HepG2 (cell line): ENCODE measurements at regions not wholly inside any gene's neighbourhood (a gene's known extent, or its start where the extent isn't known, plus 50 kb on each side); places are given as distances from the start of the nearest gene placed in this dataset.

ENCODE experiments used
- ATAC-seq: fragments of 200-7000 bp; cut with Tn5 transposase; 3 replicates; pipeline ENCODE4 v1.9.1; 2020; ENCODE audit warnings: mild to moderate bottlenecking, moderate library complexity
- BruUV-seq: library from RNA; stranded (reverse); fragments of 400-500 nt; replicated peaks from 2 replicates; lab custom pipeline; 2021; lab: Mats Ljungman, UMichigan
- CTCF ChIA-PET: fragments of 300-600 bp; formaldehyde crosslinking; extraction: SDS; loops from one replicate; lab custom pipeline; 2021; ENCODE audit warnings: low total read pairs, inconsistent platforms, low intra/inter-chr PET ratio; lab: Yijun Ruan, JAX
- POLR2A ChIA-PET: fragments of 350-600 bp; sonication (Branson Sonifier 250); formaldehyde crosslinking; loops from one replicate; lab custom pipeline; 2020; ENCODE audit warnings: antibody characterized with exemption, inconsistent platforms; lab: Yijun Ruan, JAX
- DNase-seq: peaks from one replicate; pipeline ENCODE4 v3.0.0-alpha.2; 2015; ENCODE audit warnings: low spot score
- FAIRE-seq: peaks from 3 replicates; lab custom pipeline; 2011; peaks lifted over from hg19 to GRCh38; lab: Jason Lieb, UNC
- H2AFZ ChIP-seq: one replicate; pipeline ENCODE4 v1.6.1; 2011; ENCODE audit warnings: low read length, inconsistent platforms
- H3K27ac ChIP-seq: fragments of 300-600 bp; 3 replicates; pipeline ENCODE4 v1.8.0; 2011; ENCODE audit warnings: mixed run types, mild to moderate bottlenecking, mixed read lengths, low read length, inconsistent platforms; ENCODE audit not compliant: insufficient read depth; ENCODE audit errors: extremely low read length
- H3K27me3 ChIP-seq, 2 experiments: fragments of 200-600 bp in 1 of 2; 2 replicates in 1 of 2; 3 replicates in 1 of 2; pipeline versions ENCODE4 v1.6.0 to v1.8.0; 2011; ENCODE audit warnings: low read length in 2 of 2, mild to moderate bottlenecking in 2 of 2, moderate library complexity in 2 of 2, inconsistent platforms in 1 of 2; ENCODE audit not compliant: insufficient read depth in 2 of 2, control insufficient read depth in 1 of 2
- H3K36me3 ChIP-seq, 2 experiments: fragments of 200-600 bp in 1 of 2; replicated peaks in 1 of 2; 2 replicates in 1 of 2; 3 replicates in 1 of 2; pipeline versions ENCODE4 v1.5.1 to v1.8.0; 2011; ENCODE audit warnings: low read length in 2 of 2, inconsistent platforms in 1 of 2; ENCODE audit not compliant: insufficient read depth in 2 of 2, control insufficient read depth in 1 of 2
- H3K4me1 ChIP-seq: 2 replicates; pipeline ENCODE4 v1.5.1; 2012; ENCODE audit warnings: low read length, inconsistent platforms; ENCODE audit not compliant: insufficient read depth
- H3K4me2 ChIP-seq: 2 replicates; pipeline ENCODE4 v1.6.0; 2011; ENCODE audit warnings: low read depth, low read length, inconsistent platforms
- H3K4me3 ChIP-seq, 3 experiments: fragments of 200-600 bp in 1 of 3; sonication (generic), shearing (Covaris generic) in 1 of 3; replicated peaks in 1 of 3; 2 replicates each; pipeline ENCODE4 v1.5.1; 2011 to 2016; ENCODE audit warnings: low read length in 3 of 3, inconsistent platforms in 2 of 3, low read depth in 2 of 3, mild to moderate bottlenecking in 2 of 3, control low read depth in 1 of 3, mixed read lengths in 1 of 3; ENCODE audit not compliant: insufficient read depth in 1 of 3
- H3K79me2 ChIP-seq: one replicate; pipeline ENCODE4 v1.6.1; 2011; ENCODE audit warnings: low read length, inconsistent platforms; ENCODE audit not compliant: insufficient read depth
- H3K9ac ChIP-seq: 2 replicates; pipeline ENCODE4 v1.6.0; 2011; ENCODE audit warnings: mild to moderate bottlenecking, low read depth, low read length, inconsistent platforms; ENCODE audit not compliant: insufficient read depth
- H3K9me3 ChIP-seq: 2 replicates; pipeline ENCODE4 v1.5.1; 2012; ENCODE audit warnings: mild to moderate bottlenecking, low read length
- H4K20me1 ChIP-seq: 2 replicates; pipeline ENCODE4 v1.6.0; 2011; ENCODE audit warnings: inconsistent platforms, mild to moderate bottlenecking, low read length, moderate library complexity; ENCODE audit not compliant: insufficient read depth
- GRHL1 ChIP-seq: sonication (generic); formaldehyde crosslinking; conservative IDR thresholded peaks from 2 replicates; pipeline ENCODE4 v1.8.0; 2022; ENCODE audit warnings: missing genetic modification reagents
- HCFC1 ChIP-seq: fragments of 150-350 bp; IDR thresholded peaks from 2 replicates; pipeline ENCODE4 v1.6.1; 2014; ENCODE audit warnings: low read depth, low read length
- RFXANK ChIP-seq: IDR thresholded peaks from 2 replicates; pipeline ENCODE4 v1.6.1; 2016
- ZFX ChIP-seq: sonication (generic); formaldehyde crosslinking; IDR thresholded peaks from 2 replicates; pipeline ENCODE4 v1.4.0; 2020; ENCODE audit warnings: mild to moderate bottlenecking, low read depth, missing genetic modification reagents, moderate library complexity
- ZFYVE20 ChIP-seq: sonication (generic); formaldehyde crosslinking; IDR thresholded peaks from 2 replicates; pipeline ENCODE4 v1.8.0; 2023; ENCODE audit warnings: low read depth, mild to moderate bottlenecking, moderate library complexity, missing genetic modification reagents, borderline replicate concordance
- ZNF121 ChIP-seq: sonication (generic); formaldehyde crosslinking; IDR thresholded peaks from 2 replicates; pipeline ENCODE4 v1.5.0; 2020; ENCODE audit warnings: mild to moderate bottlenecking, missing genetic modification reagents
- ZNF501 ChIP-seq: sonication (generic); formaldehyde crosslinking; IDR thresholded peaks from 2 replicates; pipeline ENCODE4 v1.5.1; 2020; ENCODE audit warnings: mild to moderate bottlenecking, moderate library complexity, missing genetic modification reagents
- WGBS: methylation state at CpG from one replicate; pipeline ENCODE4 v1.1.6; 2017; ENCODE audit warnings: low lambda C conversion rate; 5-methylcytosine and 5-hydroxymethylcytosine counted together
- in situ Hi-C: cut with HindIII; loops from 2 replicates; pipeline ENCODE4 v1.10.0; 2017; ENCODE audit warnings: low pct_unique_long_range_greater_than_20kb; ENCODE audit not compliant: extremely low pct_ligation_motif_present
- intact Hi-C: fragments of 100-400 bp; cut with micrococcal nuclease; formaldehyde crosslinking; loops from one replicate; pipeline ENCODE4 v1.10.0; 2022; ENCODE audit not compliant: unreplicated experiment
- TF ChIP-seq, protein P1 (sequence below): IDR thresholded peaks from 2 replicates; pipeline ENCODE4 v1.4.0; 2020; ENCODE audit warnings: mild to moderate bottlenecking, missing genetic modification reagents
- TF ChIP-seq, protein P2 (sequence below): sonication (generic); formaldehyde crosslinking; IDR thresholded peaks from 2 replicates; pipeline ENCODE4 v1.9.0; 2022; ENCODE audit warnings: missing genetic modification reagents, mild to moderate bottlenecking, borderline replicate concordance
- TF ChIP-seq, protein P3 (sequence below): sonication (generic); formaldehyde crosslinking; IDR thresholded peaks from 2 replicates; pipeline ENCODE4 v1.9.0; 2021; ENCODE audit warnings: mild to moderate bottlenecking, missing genetic modification reagents

GRCh38 chr7:46927131-46927810 is 654.6 kb downstream of the TNS3 start:
- Histone ChIP-seq H3K4me2 (no peak overlapping the region), H3K79me2 (no peaks in the 10 kb centered on the region), H3K27ac (no peak overlapping the region), H3K27me3 (no peaks in the 10 kb centered on the region), H4K20me1 (no peaks in the 10 kb centered on the region), H2AFZ (no peak overlapping the region), H3K4me1 (no peaks in the 10 kb centered on the region), H3K9me3 (no peaks in the 10 kb centered on the region), H3K9ac (no peak overlapping the region), H3K4me3 (no peak overlapping the region), H3K36me3 (no peaks in the 10 kb centered on the region)
- no TSS peak for BruUV-seq
- in situ Hi-C loops (no loop called here), intact Hi-C loops (no loop called here)
- CTCF ChIA-PET, result no interaction called here
- DNase-seq (no peak), FAIRE-seq (no peak), ATAC-seq (no peak)
- WGBS, result 44% methylated on average over 4 of the region's 4 CpGs
- POLR2A ChIA-PET, result no interaction called here
- TF ChIP-seq HCFC1 (no peak), ZNF121 (CRISPR knock-in tag) (no peak), ZFX (CRISPR knock-in tag) (no peak), RFXANK (CRISPR knock-in tag) (no peak), ZNF501 (no peak), GRHL1 (CRISPR knock-in tag) (no peak), ZFYVE20 (CRISPR knock-in tag) (no peak)
- TF ChIP-seq, protein P1, sequence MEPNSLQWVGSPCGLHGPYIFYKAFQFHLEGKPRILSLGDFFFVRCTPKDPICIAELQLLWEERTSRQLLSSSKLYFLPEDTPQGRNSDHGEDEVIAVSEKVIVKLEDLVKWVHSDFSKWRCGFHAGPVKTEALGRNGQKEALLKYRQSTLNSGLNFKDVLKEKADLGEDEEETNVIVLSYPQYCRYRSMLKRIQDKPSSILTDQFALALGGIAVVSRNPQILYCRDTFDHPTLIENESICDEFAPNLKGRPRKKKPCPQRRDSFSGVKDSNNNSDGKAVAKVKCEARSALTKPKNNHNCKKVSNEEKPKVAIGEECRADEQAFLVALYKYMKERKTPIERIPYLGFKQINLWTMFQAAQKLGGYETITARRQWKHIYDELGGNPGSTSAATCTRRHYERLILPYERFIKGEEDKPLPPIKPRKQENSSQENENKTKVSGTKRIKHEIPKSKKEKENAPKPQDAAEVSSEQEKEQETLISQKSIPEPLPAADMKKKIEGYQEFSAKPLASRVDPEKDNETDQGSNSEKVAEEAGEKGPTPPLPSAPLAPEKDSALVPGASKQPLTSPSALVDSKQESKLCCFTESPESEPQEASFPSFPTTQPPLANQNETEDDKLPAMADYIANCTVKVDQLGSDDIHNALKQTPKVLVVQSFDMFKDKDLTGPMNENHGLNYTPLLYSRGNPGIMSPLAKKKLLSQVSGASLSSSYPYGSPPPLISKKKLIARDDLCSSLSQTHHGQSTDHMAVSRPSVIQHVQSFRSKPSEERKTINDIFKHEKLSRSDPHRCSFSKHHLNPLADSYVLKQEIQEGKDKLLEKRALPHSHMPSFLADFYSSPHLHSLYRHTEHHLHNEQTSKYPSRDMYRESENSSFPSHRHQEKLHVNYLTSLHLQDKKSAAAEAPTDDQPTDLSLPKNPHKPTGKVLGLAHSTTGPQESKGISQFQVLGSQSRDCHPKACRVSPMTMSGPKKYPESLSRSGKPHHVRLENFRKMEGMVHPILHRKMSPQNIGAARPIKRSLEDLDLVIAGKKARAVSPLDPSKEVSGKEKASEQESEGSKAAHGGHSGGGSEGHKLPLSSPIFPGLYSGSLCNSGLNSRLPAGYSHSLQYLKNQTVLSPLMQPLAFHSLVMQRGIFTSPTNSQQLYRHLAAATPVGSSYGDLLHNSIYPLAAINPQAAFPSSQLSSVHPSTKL (CRISPR knock-in tag), result no peak
- TF ChIP-seq, protein P2, sequence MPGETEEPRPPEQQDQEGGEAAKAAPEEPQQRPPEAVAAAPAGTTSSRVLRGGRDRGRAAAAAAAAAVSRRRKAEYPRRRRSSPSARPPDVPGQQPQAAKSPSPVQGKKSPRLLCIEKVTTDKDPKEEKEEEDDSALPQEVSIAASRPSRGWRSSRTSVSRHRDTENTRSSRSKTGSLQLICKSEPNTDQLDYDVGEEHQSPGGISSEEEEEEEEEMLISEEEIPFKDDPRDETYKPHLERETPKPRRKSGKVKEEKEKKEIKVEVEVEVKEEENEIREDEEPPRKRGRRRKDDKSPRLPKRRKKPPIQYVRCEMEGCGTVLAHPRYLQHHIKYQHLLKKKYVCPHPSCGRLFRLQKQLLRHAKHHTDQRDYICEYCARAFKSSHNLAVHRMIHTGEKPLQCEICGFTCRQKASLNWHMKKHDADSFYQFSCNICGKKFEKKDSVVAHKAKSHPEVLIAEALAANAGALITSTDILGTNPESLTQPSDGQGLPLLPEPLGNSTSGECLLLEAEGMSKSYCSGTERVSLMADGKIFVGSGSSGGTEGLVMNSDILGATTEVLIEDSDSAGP (CRISPR knock-in tag), result no peak
- TF ChIP-seq, protein P3, sequence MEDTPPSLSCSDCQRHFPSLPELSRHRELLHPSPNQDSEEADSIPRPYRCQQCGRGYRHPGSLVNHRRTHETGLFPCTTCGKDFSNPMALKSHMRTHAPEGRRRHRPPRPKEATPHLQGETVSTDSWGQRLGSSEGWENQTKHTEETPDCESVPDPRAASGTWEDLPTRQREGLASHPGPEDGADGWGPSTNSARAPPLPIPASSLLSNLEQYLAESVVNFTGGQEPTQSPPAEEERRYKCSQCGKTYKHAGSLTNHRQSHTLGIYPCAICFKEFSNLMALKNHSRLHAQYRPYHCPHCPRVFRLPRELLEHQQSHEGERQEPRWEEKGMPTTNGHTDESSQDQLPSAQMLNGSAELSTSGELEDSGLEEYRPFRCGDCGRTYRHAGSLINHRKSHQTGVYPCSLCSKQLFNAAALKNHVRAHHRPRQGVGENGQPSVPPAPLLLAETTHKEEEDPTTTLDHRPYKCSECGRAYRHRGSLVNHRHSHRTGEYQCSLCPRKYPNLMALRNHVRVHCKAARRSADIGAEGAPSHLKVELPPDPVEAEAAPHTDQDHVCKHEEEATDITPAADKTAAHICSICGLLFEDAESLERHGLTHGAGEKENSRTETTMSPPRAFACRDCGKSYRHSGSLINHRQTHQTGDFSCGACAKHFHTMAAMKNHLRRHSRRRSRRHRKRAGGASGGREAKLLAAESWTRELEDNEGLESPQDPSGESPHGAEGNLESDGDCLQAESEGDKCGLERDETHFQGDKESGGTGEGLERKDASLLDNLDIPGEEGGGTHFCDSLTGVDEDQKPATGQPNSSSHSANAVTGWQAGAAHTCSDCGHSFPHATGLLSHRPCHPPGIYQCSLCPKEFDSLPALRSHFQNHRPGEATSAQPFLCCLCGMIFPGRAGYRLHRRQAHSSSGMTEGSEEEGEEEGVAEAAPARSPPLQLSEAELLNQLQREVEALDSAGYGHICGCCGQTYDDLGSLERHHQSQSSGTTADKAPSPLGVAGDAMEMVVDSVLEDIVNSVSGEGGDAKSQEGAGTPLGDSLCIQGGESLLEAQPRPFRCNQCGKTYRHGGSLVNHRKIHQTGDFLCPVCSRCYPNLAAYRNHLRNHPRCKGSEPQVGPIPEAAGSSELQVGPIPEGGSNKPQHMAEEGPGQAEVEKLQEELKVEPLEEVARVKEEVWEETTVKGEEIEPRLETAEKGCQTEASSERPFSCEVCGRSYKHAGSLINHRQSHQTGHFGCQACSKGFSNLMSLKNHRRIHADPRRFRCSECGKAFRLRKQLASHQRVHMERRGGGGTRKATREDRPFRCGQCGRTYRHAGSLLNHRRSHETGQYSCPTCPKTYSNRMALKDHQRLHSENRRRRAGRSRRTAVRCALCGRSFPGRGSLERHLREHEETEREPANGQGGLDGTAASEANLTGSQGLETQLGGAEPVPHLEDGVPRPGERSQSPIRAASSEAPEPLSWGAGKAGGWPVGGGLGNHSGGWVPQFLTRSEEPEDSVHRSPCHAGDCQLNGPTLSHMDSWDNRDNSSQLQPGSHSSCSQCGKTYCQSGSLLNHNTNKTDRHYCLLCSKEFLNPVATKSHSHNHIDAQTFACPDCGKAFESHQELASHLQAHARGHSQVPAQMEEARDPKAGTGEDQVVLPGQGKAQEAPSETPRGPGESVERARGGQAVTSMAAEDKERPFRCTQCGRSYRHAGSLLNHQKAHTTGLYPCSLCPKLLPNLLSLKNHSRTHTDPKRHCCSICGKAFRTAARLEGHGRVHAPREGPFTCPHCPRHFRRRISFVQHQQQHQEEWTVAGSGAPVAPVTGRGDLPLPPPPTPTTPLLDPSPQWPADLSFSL (CRISPR knock-in tag), result no peak
